ENCODE measurements at regions not wholly inside any gene's neighbourhood (a gene's known extent, or its start where the extent isn't known, plus 50 kb on each side); places are given as distances from the start of the nearest gene placed in this dataset.

DNA sequence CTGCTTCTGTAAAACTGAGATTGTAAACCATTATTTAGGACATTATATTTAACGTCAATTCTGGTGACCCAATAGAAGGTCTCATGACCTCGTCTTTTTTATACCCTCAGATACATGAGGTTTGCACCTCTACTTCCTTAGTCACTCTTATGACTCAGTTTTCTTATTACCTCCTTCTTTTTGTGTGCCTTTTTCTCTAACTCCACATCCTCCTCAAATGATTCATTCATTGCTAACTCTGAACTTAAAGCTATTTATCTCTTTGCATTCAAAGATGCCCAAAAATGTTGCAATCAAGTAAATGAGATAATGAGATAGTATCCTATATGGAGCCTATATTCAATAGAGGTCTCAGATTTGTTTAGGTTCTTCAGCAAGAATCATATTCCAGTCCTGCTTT, 121.0 kb upstream of the KYNU start:
- no peak overlapping the region for H3K4me2 ChIP-seq (ENCODE audit: insufficient read depth, insufficient read length, low read length)
- no peak overlapping the region for H2AK5ac ChIP-seq (ENCODE audit: insufficient read length, low read length)
- no peak overlapping the region for H3T11ph ChIP-seq (ENCODE audit: low read length)
- no peak overlapping the region for H3K14ac ChIP-seq (ENCODE audit: insufficient read depth, low read length)
- no peaks in the 10 kb centered on the region for H3K23me2 ChIP-seq (ENCODE audit: insufficient read length, low read depth, low read length, poor library complexity, severe bottlenecking)
- no peaks in the 10 kb centered on the region for H3K27me3 ChIP-seq (ENCODE audit: insufficient read depth, low read length)
- Mint-ChIP-seq H3K27ac (no peak overlapping the region), H3K9me3 (no peaks in the 10 kb centered on the region), H3K36me3 (ENCODE audit: insufficient read depth in 1 of 3, low read depth in 3 of 3) (no peaks in the 10 kb centered on the region), H3K4me3 (no peak overlapping the region), H3K27me3 (ENCODE audit: low read depth) (no peaks in the 10 kb centered on the region), H3K4me1 (peaks cover 3 to 8% of the 10 kb centered on the region in 2 experiments; a peak in 3 of 4 replicates)
- no peaks in the 10 kb centered on the region for H3K79me2 ChIP-seq (ENCODE audit: insufficient read depth, low read length)
- no peak overlapping the region for H3K9ac ChIP-seq (ENCODE audit: extremely low read depth, insufficient read length, low read length)
- TF ChIP-seq, protein P1, sequence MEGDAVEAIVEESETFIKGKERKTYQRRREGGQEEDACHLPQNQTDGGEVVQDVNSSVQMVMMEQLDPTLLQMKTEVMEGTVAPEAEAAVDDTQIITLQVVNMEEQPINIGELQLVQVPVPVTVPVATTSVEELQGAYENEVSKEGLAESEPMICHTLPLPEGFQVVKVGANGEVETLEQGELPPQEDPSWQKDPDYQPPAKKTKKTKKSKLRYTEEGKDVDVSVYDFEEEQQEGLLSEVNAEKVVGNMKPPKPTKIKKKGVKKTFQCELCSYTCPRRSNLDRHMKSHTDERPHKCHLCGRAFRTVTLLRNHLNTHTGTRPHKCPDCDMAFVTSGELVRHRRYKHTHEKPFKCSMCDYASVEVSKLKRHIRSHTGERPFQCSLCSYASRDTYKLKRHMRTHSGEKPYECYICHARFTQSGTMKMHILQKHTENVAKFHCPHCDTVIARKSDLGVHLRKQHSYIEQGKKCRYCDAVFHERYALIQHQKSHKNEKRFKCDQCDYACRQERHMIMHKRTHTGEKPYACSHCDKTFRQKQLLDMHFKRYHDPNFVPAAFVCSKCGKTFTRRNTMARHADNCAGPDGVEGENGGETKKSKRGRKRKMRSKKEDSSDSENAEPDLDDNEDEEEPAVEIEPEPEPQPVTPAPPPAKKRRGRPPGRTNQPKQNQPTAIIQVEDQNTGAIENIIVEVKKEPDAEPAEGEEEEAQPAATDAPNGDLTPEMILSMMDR (conservative IDR thresholded peaks at IDR 0.05), result no peak
- no peak for DNase-seq
- no peak overlapping the region for H4K91ac ChIP-seq (ENCODE audit: insufficient read length, low read depth, low read length)
- no peak overlapping the region for H2BK15ac ChIP-seq (ENCODE audit: low read depth, low read length)
- H3K56ac ChIP-seq (ENCODE audit: insufficient read length, low read depth, low read length), result no peak overlapping the region
- no peak overlapping the region for H3K18ac ChIP-seq (ENCODE audit: insufficient read length, low read depth, low read length)
- H4K20me1 ChIP-seq (ENCODE audit: control insufficient read depth, insufficient read depth, insufficient read length), result no peaks in the 10 kb centered on the region
- H2BK12ac ChIP-seq (ENCODE audit: insufficient read length, low read depth, low read length), result no peak overlapping the region
- no peak overlapping the region for H3K27ac ChIP-seq (ENCODE audit: insufficient read length, low read depth, low read length)
- H2BK120ac ChIP-seq (ENCODE audit: low read depth, low read length, poor library complexity, severe bottlenecking), result no peak overlapping the region
- no peaks in the 10 kb centered on the region for H3K79me1 ChIP-seq (ENCODE audit: insufficient read depth, low read depth, low read length, poor library complexity, severe bottlenecking)
- no CpG with 5 or more reads among the region's 2 CpGs for WGBS (ENCODE audit: extremely low coverage, insufficient read length, low lambda C conversion rate)
- H2BK5ac ChIP-seq (ENCODE audit: insufficient read length, low read length), result no peak overlapping the region
- no peak overlapping the region for H3K4ac ChIP-seq (ENCODE audit: low read depth, low read length)
- no peaks in the 10 kb centered on the region for H3K4me1 ChIP-seq (ENCODE audit: insufficient read depth, low read length)
- H3K23ac ChIP-seq (ENCODE audit: insufficient read length, low read depth, low read length), result no peak overlapping the region
- H4K5ac ChIP-seq (ENCODE audit: insufficient read length, low read depth, low read length), result no peak overlapping the region
- H2AFZ ChIP-seq (ENCODE audit: low read length), result no peak overlapping the region
- H4K8ac ChIP-seq (replicated peaks; ENCODE audit: insufficient read length, low read depth, low read length), result no peak overlapping the region
- no peaks in the 10 kb centered on the region for H3K9me3 ChIP-seq (ENCODE audit: control insufficient read depth, low read depth, low read length)
- no peak overlapping the region for H2BK20ac ChIP-seq (ENCODE audit: low read depth, low read length, poor library complexity, severe bottlenecking)

Data from H9 (cell line).